ENCODE measurements at regions not wholly inside any gene's neighbourhood (a gene's known extent, or its start where the extent isn't known, plus 50 kb on each side); places are given as distances from the start of the nearest gene placed in this dataset.

DNA sequence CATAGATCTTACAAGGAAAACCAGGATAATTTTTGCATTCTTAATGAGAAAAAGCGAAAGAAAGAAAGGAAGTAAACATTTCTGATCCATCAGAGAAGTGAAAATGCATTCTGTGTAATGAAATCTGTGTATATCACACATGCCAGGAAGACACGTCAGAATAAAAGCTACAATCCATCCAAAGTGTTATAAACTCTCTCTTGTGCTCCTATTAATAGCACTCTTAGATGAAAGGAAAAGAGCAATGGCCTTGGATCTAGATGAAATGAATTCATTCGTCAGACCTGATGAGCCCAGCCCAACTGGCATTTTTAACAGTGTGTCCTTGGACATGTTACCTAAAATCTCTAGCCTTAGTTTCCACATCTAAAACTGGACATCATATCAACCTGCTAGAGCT, 885.5 kb downstream of the CDH11 start:
- TF ChIP-seq, protein P1, sequence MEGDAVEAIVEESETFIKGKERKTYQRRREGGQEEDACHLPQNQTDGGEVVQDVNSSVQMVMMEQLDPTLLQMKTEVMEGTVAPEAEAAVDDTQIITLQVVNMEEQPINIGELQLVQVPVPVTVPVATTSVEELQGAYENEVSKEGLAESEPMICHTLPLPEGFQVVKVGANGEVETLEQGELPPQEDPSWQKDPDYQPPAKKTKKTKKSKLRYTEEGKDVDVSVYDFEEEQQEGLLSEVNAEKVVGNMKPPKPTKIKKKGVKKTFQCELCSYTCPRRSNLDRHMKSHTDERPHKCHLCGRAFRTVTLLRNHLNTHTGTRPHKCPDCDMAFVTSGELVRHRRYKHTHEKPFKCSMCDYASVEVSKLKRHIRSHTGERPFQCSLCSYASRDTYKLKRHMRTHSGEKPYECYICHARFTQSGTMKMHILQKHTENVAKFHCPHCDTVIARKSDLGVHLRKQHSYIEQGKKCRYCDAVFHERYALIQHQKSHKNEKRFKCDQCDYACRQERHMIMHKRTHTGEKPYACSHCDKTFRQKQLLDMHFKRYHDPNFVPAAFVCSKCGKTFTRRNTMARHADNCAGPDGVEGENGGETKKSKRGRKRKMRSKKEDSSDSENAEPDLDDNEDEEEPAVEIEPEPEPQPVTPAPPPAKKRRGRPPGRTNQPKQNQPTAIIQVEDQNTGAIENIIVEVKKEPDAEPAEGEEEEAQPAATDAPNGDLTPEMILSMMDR (IDR thresholded peaks at IDR 0.05), result no peak
- no peak for TF ChIP-seq POLR2A (IDR thresholded peaks at IDR 0.05)

Data from prostate gland (tissue), 2 donors.